ENCODE measurements at regions not wholly inside any gene's neighbourhood (a gene's known extent, or its start where the extent isn't known, plus 50 kb on each side); places are given as distances from the start of the nearest gene placed in this dataset.
"Not testable (repeated sequence)": the region's sequence is repeated elsewhere in the genome, so short reads cannot be mapped to it uniquely, and the experiment has no call there.

- DNase-seq (ENCODE audit: low spot score), result no peak
- intact Hi-C loops (cut with DNase I), result no loop called here
These were observed 200.7 kb upstream of the IL15 start for GRCh38 chr4:141435446-141436225.

- intact Hi-C loops (cut with DNase I), result no loop called here
- no peak for DNase-seq (ENCODE audit: low spot score)
These were observed 197.2 kb upstream of the IL15 start for GRCh38 chr4:141439223-141439622.

- no peak for DNase-seq (ENCODE audit: low spot score)
- intact Hi-C loops (cut with DNase I), result no loop called here
These were observed 188.6 kb upstream of the IL15 start for GRCh38 chr4:141447761-141448160.

- intact Hi-C loops (cut with DNase I), result no loop called here
- DNase-seq (ENCODE audit: low spot score), result no peak
These were observed 187.9 kb upstream of the IL15 start for GRCh38 chr4:141448490-141448889.

- no peak for DNase-seq (ENCODE audit: low spot score)
- intact Hi-C loops (cut with DNase I), result no loop called here
These were observed 186.5 kb upstream of the IL15 start for GRCh38 chr4:141449927-141450326.

- intact Hi-C loops (cut with DNase I), result no loop called here
- no peak for DNase-seq (ENCODE audit: low spot score)
These were observed 180.7 kb upstream of the IL15 start for GRCh38 chr4:141455651-141456050.

- intact Hi-C loops (cut with DNase I), result no loop called here
- no peak for DNase-seq (ENCODE audit: low spot score)
These were observed 178.7 kb upstream of the IL15 start for GRCh38 chr4:141457653-141458052.

- intact Hi-C loops (cut with DNase I), result no loop called here
- DNase-seq (ENCODE audit: low spot score), result no peak
These were observed 177.9 kb upstream of the IL15 start for GRCh38 chr4:141458501-141458900.

GRCh38 chr4:141459020-141459419 lies 177.4 kb upstream of the IL15 start:
- DNase-seq (ENCODE audit: low spot score), result no peak
- intact Hi-C loops (cut with DNase I), result no loop called here

- no peak for DNase-seq (ENCODE audit: low spot score)
- intact Hi-C loops (cut with DNase I), result no loop called here
These were observed 174.0 kb upstream of the IL15 start for GRCh38 chr4:141462361-141462760.

GRCh38 chr4:141463678-141464077 lies 172.7 kb upstream of the IL15 start:
- DNase-seq (ENCODE audit: low spot score), result no peak
- intact Hi-C loops (cut with DNase I), result no loop called here

GRCh38 chr4:141464366-141464765 lies 172.0 kb upstream of the IL15 start:
- intact Hi-C loops (cut with DNase I), result no loop called here
- DNase-seq (ENCODE audit: low spot score), result no peak

- DNase-seq (ENCODE audit: low spot score), result no peak
- intact Hi-C loops (cut with DNase I), result no loop called here
These were observed 171.2 kb upstream of the IL15 start for GRCh38 chr4:141465171-141465570.

GRCh38 chr4:141467225-141467624 lies 169.2 kb upstream of the IL15 start:
- DNase-seq (ENCODE audit: low spot score), result no peak
- intact Hi-C loops (cut with DNase I), result no loop called here

- intact Hi-C loops (cut with DNase I), result no loop called here
- DNase-seq (ENCODE audit: low spot score), result no peak
These were observed 167.0 kb upstream of the IL15 start for GRCh38 chr4:141469392-141469791.

- intact Hi-C loops (cut with DNase I), result no loop called here
These were observed 163.3 kb upstream of the IL15 start for GRCh38 chr4:141473026-141473540.

GRCh38 chr4:141473952-141474351 lies 162.4 kb upstream of the IL15 start:
- intact Hi-C loops (cut with DNase I), result no loop called here
- no peak for DNase-seq (ENCODE audit: low spot score)

More at GRCh38 chr4:141473026-141473540, 163.3 kb upstream of the IL15 start:
- no peak for DNase-seq (ENCODE audit: low spot score)

GRCh38 chr4:141480950-141481349 lies 155.4 kb upstream of the IL15 start:
- intact Hi-C loops (cut with DNase I), result no loop called here

GRCh38 chr4:141484298-141484697 lies 152.1 kb upstream of the IL15 start:
- intact Hi-C loops (cut with DNase I); DNase-seq (ENCODE audit: low spot score): not testable (repeated sequence)

More at GRCh38 chr4:141480950-141481349, 155.4 kb upstream of the IL15 start:
- no peak for DNase-seq (ENCODE audit: low spot score)

- intact Hi-C loops (cut with DNase I), result no loop called here
- no peak for DNase-seq (ENCODE audit: low spot score)
These were observed 149.9 kb upstream of the IL15 start for GRCh38 chr4:141486375-141486997.

GRCh38 chr4:141497627-141498026 lies 138.8 kb upstream of the IL15 start:
- intact Hi-C loops (cut with DNase I), result no loop called here

More at GRCh38 chr4:141497627-141498026, 138.8 kb upstream of the IL15 start:
- DNase-seq (ENCODE audit: low spot score), result no peak

All from posterior vena cava (tissue), 2 donors.